Fibroblast of the aortic adventitia (primary cell): ENCODE measurements at regions not wholly inside any gene's neighbourhood (a gene's known extent, or its start where the extent isn't known, plus 50 kb on each side); places are given as distances from the start of the nearest gene placed in this dataset.
A peak's percentile ranks its signal among the peaks of the same experiment; 100 is the strongest.

Experiments
- DNase-seq: peaks from one replicate; pipeline ENCODE4 v3.0.0-alpha.2; 2010; ENCODE audit warnings: low read depth
- H3K4me3 ChIP-seq: 2 replicates; pipeline ENCODE4 v1.5.1; 2011; ENCODE audit warnings: low read depth, mild to moderate bottlenecking, control low read depth, low read length, moderate library complexity
- TF ChIP-seq, protein P1 (sequence below): IDR thresholded peaks from 2 replicates; pipeline ENCODE4 v1.5.1; 2011; ENCODE audit warnings: mild to moderate bottlenecking, low read length, control low read depth, inconsistent platforms; ENCODE audit not compliant: insufficient read depth

DNA sequence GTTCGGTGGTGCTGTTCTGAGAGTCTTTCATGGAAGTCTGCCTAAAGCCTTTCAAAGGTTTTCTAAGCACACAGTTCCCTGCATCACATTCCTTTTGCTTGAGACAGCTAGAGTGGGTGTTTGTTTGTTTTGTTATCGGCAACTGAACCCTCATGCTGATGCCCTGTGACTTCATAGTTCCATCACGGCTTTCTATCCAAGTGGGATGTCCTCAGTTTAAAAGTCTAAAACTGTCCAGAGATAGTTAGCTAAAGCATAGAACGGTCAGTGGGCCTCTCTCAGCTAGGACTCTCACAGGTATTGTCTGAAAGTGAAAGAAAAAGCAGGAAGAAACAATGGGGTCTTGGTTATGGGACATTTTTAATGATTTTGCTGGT is 337.3 kb downstream of the OSR1 start:
- H3K4me3 ChIP-seq, result no peak overlapping the region
- TF ChIP-seq, protein P1, sequence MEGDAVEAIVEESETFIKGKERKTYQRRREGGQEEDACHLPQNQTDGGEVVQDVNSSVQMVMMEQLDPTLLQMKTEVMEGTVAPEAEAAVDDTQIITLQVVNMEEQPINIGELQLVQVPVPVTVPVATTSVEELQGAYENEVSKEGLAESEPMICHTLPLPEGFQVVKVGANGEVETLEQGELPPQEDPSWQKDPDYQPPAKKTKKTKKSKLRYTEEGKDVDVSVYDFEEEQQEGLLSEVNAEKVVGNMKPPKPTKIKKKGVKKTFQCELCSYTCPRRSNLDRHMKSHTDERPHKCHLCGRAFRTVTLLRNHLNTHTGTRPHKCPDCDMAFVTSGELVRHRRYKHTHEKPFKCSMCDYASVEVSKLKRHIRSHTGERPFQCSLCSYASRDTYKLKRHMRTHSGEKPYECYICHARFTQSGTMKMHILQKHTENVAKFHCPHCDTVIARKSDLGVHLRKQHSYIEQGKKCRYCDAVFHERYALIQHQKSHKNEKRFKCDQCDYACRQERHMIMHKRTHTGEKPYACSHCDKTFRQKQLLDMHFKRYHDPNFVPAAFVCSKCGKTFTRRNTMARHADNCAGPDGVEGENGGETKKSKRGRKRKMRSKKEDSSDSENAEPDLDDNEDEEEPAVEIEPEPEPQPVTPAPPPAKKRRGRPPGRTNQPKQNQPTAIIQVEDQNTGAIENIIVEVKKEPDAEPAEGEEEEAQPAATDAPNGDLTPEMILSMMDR, result no peak

DNA sequence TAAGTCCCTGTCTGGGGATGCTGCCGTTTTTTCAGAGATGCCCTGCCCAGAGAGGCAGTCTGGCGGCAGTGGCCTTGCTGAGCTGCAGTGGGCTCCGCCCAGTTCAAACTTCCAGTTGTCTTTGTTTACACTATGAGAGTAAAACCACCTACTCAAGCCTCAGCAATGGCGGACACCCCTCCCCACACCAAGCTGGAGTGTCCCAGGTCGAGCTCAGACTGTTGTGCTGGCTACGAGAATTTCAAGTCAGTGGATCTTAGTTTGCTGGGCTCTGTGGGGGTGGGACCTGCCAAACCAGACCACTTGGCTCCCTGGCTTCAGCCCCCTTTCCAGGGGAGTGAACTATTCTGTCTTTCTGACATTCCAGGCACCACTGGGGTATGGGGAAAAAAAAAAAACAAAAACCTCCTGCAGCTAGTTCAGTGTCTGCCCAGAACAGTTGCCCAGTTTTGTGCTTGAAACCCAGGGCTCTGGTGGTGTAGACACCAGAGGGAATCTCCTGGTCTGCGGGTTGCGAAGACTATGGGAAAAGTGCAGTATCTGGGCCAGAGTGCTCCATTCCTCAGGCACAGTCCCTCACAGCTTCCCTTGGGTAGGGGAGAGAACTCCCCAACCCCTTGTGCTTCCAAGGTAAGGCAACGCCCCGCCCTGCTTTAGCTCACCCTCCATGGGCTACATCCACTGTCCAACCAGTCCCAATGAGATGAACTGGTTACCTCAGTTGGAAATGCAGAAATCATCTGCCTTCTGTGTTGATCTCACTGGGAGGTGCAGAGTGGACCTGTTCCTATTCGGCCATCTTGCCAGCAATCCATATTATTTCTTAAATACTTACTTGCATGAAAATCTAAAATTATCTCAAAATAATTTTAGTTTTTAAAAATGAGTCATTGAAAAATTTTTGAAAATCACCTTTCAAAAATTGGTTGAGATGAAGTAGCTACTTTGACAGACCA is 338.0 kb downstream of the OSR1 start:
- no peak overlapping the region for H3K4me3 ChIP-seq
- no peak for DNase-seq
- TF ChIP-seq, protein P1, result no peak

More for the DNA sequence above, 337.3 kb downstream of the OSR1 start:
- DNase-seq, result peak; percentile 92

DNA sequence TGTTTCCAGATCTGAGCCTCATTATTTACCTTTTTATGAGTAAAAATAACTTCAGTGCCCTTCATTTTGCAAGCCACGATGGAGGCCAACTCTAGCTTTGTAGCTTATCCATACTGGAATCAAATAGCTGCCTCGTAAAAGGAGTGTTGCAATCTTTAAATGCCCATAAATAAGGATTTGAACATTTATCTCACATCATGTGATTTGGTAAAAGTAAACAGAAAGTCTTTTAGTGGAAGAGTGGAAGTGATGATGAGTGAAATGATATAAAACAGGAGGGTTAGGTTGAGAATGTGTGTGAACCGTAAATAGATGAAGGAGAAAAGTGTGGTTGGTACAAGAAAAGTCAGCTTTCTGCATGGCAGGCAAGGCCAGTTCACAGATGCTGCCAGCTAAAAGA is 348.9 kb downstream of the OSR1 start:
- DNase-seq, result no peak
- TF ChIP-seq, protein P1, result no peak
- no peak overlapping the region for H3K4me3 ChIP-seq

DNA sequence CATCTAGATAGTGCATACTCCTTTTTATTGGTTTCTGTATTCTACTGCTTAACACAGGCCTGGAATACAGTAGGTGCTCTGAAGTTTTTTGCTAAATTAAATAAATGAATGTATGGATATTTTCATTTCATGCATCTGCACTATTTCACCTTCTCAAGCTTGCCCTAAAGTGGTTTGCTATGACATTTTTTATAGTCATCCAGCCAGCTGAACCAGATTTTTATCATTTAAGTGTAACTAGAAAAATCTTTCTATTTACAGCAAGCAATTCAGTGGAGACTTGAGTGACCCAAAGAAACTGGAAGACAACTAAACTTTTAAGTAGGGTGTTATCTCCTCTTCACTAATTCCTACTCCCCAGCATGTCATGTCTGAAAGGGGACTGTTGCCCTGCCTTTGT is 354.9 kb downstream of the OSR1 start:
- DNase-seq, result no peak
- TF ChIP-seq, protein P1, result no peak
- no peak overlapping the region for H3K4me3 ChIP-seq

DNA sequence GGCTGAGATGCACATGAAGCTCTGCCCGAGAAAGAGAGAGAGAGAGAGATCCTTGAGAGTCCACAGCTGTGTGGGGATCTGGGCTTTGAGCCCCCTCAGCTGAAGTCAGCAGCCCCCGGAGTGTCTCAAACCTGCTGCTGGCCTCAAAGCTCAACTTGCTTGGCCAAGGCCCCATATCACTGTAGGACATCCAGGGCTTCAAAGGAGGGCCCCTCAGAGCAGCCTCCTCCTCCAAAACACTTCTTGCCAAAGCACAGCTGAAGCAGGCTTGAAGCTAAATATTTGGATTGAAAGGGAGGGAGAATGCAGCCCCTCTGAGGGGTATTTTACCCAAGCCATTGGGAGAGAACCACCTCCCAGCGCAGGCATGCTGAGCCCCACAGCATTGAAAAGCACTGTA is 357.6 kb downstream of the OSR1 start:
- no peak overlapping the region for H3K4me3 ChIP-seq
- TF ChIP-seq, protein P1, result no peak
- no peak for DNase-seq

DNA sequence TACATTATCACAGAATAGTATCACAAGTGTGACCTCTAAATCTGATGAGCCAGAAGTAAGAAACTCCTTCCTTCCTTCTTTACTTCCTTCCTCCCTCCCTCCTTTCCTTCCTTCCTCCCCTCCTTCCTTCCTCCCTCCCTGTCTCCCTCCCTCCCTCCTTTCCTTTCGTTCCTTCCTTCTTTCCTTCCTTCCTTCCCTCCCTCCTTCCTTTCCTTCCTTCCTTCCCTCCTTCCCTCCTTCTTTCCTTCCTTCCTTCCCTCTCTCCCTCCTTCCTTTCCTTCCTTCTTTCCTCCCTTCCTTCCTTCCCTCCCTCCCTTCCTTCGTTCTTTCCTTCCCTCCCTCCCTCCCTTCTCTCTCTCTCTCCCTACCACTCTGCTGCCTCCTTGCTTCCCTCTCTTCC is 359.2 kb downstream of the OSR1 start:
- TF ChIP-seq, protein P1, result no peak
- DNase-seq, result no peak
- no peak overlapping the region for H3K4me3 ChIP-seq
